ENCODE measurements at regions not wholly inside any gene's neighbourhood (a gene's known extent, or its start where the extent isn't known, plus 50 kb on each side); places are given as distances from the start of the nearest gene placed in this dataset.

- H3K4me1 Mint-ChIP-seq (ENCODE audit: low read depth), result no peaks in the 10 kb centered on the region
- no peaks in the 10 kb centered on the region for H3K9me3 Mint-ChIP-seq
- no peak overlapping the region for H3K4me3 Mint-ChIP-seq
- H3K36me3 Mint-ChIP-seq (ENCODE audit: insufficient read depth in 2 of 2), result no peaks in the 10 kb centered on the region
- H3K27ac Mint-ChIP-seq, result no peak overlapping the region
- no peak for ATAC-seq (replicated peaks in 1 of 2)
- DNase-seq, result no peak
- H3K27me3 Mint-ChIP-seq (ENCODE audit: low read depth), result peaks cover 23% of the 10 kb centered on the region
Measured at GRCh38 chrX:104318330-104319009, 63.7 kb upstream of the ESX1 start.

GRCh38 chrX:104316739-104317138 is 62.0 kb upstream of the ESX1 start:
- ATAC-seq (replicated peaks in 1 of 2), result no peak
- Mint-ChIP-seq H3K27me3 (ENCODE audit: low read depth) (peaks cover 19% of the 10 kb centered on the region), H3K27ac (no peak overlapping the region), H3K4me3 (no peak overlapping the region), H3K36me3 (ENCODE audit: insufficient read depth in 2 of 2) (no peaks in the 10 kb centered on the region), H3K4me1 (ENCODE audit: low read depth) (no peaks in the 10 kb centered on the region), H3K9me3 (no peaks in the 10 kb centered on the region)
- no peak for DNase-seq

GRCh38 chrX:104315555-104315954 is 60.8 kb upstream of the ESX1 start:
- no peak overlapping the region for H3K27ac Mint-ChIP-seq
- no peaks in the 10 kb centered on the region for H3K4me1 Mint-ChIP-seq (ENCODE audit: low read depth)
- no peaks in the 10 kb centered on the region for H3K36me3 Mint-ChIP-seq (ENCODE audit: insufficient read depth in 2 of 2)
- DNase-seq (no peak), ATAC-seq (replicated peaks in 1 of 2) (no peak)
- peaks cover 18% of the 10 kb centered on the region for H3K27me3 Mint-ChIP-seq (ENCODE audit: low read depth)
- no peaks in the 10 kb centered on the region for H3K9me3 Mint-ChIP-seq
- H3K4me3 Mint-ChIP-seq, result no peak overlapping the region

DNA sequence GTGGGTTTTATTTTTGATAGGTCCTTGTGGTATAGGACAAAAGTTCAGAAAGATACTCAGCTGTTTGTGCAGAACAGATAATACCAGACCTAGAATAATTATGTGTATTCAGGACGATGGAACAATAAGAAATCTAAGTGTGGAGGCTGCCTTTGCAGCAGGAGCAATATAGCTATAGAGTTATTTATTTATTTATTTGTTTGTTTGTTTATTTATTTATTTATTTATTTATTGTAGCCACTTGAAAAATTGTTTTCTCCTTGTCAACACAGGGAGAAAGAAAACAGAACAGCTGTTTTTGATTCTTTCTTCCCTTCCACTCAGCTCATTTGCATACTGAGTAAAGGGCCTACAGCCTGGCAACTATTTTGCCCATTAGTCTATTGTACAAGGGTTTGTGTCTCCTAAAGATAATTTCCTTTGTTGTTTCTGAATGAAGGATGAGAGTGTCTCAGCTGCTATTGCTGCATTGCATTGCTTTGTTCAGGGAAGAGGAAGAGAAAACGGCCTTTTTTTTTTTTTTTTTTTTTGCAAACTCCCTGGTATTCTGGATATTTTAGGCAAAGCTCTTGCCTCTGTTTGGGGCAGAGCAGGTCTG is 56.0 kb upstream of the ESX1 start:
- Mint-ChIP-seq H3K4me1 (ENCODE audit: low read depth) (no peaks in the 10 kb centered on the region), H3K27me3 (ENCODE audit: low read depth) (peaks cover 18% of the 10 kb centered on the region), H3K27ac (no peak overlapping the region), H3K9me3 (no peaks in the 10 kb centered on the region), H3K36me3 (ENCODE audit: insufficient read depth in 2 of 2) (no peaks in the 10 kb centered on the region), H3K4me3 (no peak overlapping the region)
- no peak for ATAC-seq (replicated peaks in 1 of 2)
- DNase-seq, result no peak

DNA sequence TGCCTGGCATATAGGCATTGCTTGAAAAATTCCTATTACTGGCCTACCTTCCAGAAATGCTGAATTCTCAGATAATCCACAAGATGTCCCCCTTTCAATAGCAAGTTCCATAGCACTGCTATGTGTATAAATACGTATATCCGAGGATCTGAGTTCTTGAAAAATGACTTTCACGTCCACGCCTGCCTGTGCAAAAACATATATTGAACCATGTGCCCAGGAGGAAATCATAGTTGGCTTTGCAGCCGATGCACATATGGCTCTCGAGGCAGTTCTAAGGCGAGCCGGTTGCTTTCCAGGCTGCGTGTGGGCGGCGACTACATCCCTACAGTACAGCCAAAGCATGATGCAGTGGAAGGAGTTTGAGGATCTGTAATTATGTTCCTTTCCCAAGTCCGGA is 55.4 kb upstream of the ESX1 start:
- Mint-ChIP-seq H3K27me3 (ENCODE audit: low read depth) (peaks cover 20% of the 10 kb centered on the region), H3K27ac (no peak overlapping the region), H3K36me3 (ENCODE audit: insufficient read depth in 2 of 2) (no peaks in the 10 kb centered on the region), H3K4me3 (no peak overlapping the region), H3K9me3 (no peaks in the 10 kb centered on the region), H3K4me1 (ENCODE audit: low read depth) (no peaks in the 10 kb centered on the region)
- DNase-seq (no peak), ATAC-seq (replicated peaks in 1 of 2) (no peak)

DNA sequence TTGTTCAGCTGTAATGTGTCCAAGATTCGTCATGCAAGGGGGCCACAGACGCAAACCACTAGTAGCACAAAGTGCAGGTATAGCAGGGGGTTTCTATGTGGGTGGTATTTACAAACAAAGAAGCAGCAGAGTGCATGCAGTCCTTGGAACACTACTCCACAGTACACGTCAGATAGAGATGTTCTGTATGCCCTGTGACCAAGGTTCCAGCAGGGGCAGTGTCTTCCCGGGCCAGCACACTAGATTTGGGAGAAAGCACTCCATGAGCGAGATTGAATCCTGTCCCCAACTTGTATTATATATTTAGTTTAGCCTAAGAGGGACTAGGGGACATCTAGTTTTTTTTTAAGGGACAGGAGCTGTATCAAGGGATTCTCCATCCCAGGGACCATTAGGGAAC is 54.4 kb upstream of the ESX1 start:
- no peaks in the 10 kb centered on the region for H3K36me3 Mint-ChIP-seq (ENCODE audit: insufficient read depth in 2 of 2)

DNA sequence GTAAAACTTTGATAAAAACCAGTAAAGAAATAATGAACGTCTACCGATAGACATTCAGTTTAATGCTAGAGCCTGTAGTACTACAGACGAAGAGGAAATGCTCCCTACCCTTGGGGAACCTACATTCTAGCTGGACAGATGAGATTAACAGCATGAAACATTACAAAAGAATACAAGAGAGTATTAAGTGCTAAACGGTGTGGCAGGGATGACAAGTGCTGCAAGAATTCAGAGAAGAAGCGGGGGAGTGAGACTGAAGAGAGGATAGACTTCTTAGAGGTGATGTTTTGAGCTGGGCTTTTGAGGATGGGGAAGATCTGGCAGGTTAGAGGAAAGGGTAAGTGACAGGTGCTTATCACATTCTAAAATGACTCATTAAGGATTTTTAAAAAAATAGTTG is 52.6 kb upstream of the ESX1 start:
- peaks cover 25% of the 10 kb centered on the region for H3K27me3 Mint-ChIP-seq (ENCODE audit: low read depth)
- H3K4me1 Mint-ChIP-seq (ENCODE audit: low read depth), result no peaks in the 10 kb centered on the region
- H3K4me3 Mint-ChIP-seq, result no peak overlapping the region
- H3K27ac Mint-ChIP-seq, result no peak overlapping the region
- H3K36me3 Mint-ChIP-seq (ENCODE audit: insufficient read depth in 2 of 2), result no peaks in the 10 kb centered on the region
- H3K9me3 Mint-ChIP-seq, result no peaks in the 10 kb centered on the region
- DNase-seq (no peak), ATAC-seq (replicated peaks in 1 of 2) (no peak)

More for the DNA sequence above, 54.4 kb upstream of the ESX1 start:
- no peak for ATAC-seq (replicated peaks in 1 of 2)
- H3K27ac Mint-ChIP-seq, result no peak overlapping the region
- H3K9me3 Mint-ChIP-seq, result no peaks in the 10 kb centered on the region
- H3K27me3 Mint-ChIP-seq (ENCODE audit: low read depth), result peaks cover 25% of the 10 kb centered on the region
- no peak for DNase-seq
- H3K4me3 Mint-ChIP-seq, result no peak overlapping the region
- H3K4me1 Mint-ChIP-seq (ENCODE audit: low read depth), result no peaks in the 10 kb centered on the region

GRCh38 chrX:104306180-104306579 is 51.4 kb upstream of the ESX1 start:
- DNase-seq (no peak), ATAC-seq (replicated peaks in 1 of 2) (no peak)
- Mint-ChIP-seq H3K4me1 (ENCODE audit: low read depth) (no peaks in the 10 kb centered on the region), H3K36me3 (ENCODE audit: insufficient read depth in 2 of 2) (no peaks in the 10 kb centered on the region), H3K9me3 (no peaks in the 10 kb centered on the region), H3K27ac (no peak overlapping the region), H3K4me3 (no peak overlapping the region), H3K27me3 (ENCODE audit: low read depth) (peaks cover 20% of the 10 kb centered on the region)

Data from activated T-cell treated with anti-CD3 and anti-CD28 coated beads, Interleukin-2, amount 50 U/mL, for 72 hours (primary cell).